NCI-H748 (cell line): ENCODE measurements at regions not wholly inside any gene's neighbourhood (a gene's known extent, or its start where the extent isn't known, plus 50 kb on each side); places are given as distances from the start of the nearest gene placed in this dataset.

ENCODE experiments used
- DNase-seq: peaks from one replicate; lab custom pipeline; 2025; ENCODE audit not compliant: unreplicated experiment; lab: John Stamatoyannopoulos, UW

DNA sequence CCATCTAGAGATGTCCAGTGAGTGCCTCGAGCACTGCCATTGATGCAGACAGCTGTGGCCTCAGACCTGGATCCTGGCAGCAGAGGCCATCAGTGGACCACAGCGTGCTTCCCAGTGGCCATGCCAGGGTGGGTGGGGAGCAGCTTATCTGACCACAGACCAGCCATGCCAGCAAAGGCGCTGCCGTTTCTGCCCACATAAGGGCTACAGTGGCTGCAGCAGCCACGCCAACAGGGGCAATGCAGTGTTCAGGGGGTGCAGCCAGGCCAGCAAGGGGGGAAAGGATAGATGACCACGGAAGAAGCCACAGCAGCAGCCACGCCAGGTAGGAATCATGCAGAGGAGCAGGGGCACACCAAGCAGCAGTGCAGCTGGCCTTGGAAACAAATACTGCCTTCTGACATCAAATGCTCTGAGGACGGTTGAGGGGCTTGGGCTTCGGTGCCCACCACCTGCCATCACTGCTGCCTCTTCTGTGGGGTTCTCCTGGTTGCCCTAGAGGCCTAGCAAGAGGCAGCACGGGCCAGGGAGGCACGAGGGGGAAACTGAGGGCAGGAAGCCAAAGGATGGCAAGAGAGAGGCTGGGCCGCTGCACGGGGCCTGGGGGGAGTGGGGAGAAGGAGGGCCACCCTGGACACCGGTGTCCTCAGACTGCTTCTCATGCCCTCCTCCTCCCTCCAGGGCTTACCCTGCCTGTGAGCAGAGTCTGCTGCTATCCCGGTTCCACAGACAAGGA lies 94.7 kb upstream of the RUNX3 start:
- DNase-seq = no peak

GRCh38 chr1:25023826-25024225 lies 93.8 kb upstream of the RUNX3 start:
- no peak for DNase-seq

- no peak for DNase-seq
These were observed 93.1 kb upstream of the RUNX3 start for GRCh38 chr1:25023190-25023578.

DNA sequence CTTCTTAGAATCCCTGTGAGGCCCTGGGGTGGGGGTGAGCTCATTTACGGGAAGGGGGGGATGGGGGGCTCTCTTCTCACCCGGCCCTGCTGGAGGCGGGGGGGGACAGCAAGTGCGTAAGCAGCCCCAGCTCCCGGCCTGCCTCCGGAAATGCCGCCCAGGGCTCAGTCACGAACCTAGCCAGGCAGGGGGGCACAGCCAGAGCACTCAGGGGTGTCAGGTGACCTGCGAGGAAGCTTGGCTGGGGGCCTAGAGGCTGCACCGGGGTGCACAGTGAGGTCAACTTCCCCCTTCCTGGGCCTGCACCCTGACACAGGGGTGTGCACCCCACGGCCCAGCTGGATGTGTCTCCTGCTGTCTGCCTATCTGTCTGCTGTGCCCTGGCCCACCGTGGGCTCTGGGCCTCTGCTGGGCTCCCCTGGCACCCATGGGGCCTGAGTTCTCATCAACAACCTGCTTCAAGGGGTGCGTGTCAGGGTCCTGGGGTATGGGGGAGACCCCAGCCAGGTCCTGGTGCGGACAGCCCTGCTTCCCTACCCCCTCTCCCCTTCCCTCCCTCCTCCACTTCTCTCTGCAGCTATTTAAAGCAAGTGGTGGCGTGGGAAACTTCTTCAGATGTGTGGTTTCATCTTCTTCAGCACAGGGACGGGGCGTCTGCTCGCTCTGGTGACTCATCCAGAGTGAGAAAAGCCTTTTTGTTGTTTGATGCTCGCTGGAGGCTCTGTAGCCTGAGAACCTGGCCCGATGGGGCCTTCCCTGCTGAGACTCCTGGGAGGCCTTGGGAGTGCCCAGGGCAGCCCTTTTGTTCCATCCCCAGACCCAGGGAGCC lies 92.5 kb upstream of the RUNX3 start:
- no peak for DNase-seq

GRCh38 chr1:25021591-25022215 lies 91.6 kb upstream of the RUNX3 start:
- DNase-seq = no peak

- DNase-seq = no peak
These were observed 90.9 kb upstream of the RUNX3 start for GRCh38 chr1:25020851-25021590.

- DNase-seq = no peak
These were observed 90.2 kb upstream of the RUNX3 start for GRCh38 chr1:25020173-25020845.

GRCh38 chr1:25019337-25020172 lies 89.5 kb upstream of the RUNX3 start:
- DNase-seq = no peak

GRCh38 chr1:25018943-25019336 lies 88.9 kb upstream of the RUNX3 start:
- no peak for DNase-seq

- no peak for DNase-seq
These were observed 88.1 kb upstream of the RUNX3 start for GRCh38 chr1:25018110-25018735.

GRCh38 chr1:25017436-25018109 lies 87.5 kb upstream of the RUNX3 start:
- DNase-seq = no peak

- DNase-seq = no peak
These were observed 83.2 kb upstream of the RUNX3 start for GRCh38 chr1:25012966-25013962.

DNA sequence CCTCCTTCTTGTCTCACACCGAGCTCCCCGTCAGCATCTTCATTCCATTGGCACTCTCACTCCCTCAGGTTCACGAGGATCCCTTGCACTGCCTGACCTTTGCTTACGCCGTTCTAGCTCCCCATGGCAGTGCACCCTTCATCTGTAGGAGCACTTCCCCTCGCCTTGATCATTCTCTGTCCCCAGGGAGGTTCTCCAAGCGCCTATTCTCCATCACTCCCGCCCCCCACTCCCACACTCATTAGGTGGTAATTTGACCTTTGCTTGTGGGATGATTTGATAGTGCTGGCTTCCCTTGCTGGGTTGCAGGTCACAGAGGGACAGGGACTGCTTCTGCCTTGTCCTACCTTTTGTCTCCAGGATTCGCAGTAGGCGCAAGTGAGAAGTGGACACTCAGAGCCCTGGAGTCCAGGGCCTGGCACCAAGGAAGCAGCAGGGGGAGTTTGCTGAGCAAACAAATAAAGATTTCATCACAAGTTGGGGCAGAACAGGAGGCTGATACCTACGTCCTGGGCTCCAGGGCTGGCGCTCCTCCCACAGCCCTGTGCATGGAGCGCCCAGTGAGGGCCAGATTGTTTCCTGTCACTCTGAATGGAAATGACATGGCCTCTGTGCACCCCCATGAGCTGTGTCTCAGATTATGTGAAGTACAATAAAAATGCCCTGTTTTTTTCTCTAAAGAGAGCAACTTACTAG lies 82.0 kb upstream of the RUNX3 start:
- no peak for DNase-seq

GRCh38 chr1:25011275-25011674 lies 81.2 kb upstream of the RUNX3 start:
- DNase-seq = no peak

DNA sequence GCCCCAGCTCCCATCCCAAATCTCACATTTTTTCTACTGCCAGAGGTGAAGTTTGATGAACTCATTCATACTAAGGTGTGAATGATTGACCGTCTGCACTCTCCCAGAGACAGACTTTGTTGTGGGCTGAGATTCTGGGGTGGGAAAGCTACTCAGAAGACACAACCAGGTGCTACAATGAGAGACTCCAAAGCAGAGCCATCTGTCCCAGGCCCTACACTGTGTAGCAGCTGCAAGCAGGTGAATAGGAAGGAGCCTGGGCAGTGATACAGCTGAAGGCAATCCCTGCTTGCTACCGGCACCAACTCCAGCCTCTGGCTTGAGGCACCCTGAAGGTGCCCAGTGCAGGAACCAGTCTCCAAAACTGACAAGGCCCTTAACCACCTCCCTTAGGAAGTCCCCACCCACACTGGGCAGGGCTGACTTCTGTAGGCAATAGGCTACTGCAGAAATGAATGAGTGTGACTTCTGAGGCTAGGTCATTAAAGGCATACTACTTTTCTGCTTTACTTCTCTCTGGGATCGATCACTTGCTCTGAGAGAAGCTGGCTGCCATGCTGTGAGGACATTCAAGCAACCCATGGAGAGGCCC lies 79.7 kb upstream of the RUNX3 start:
- DNase-seq = no peak

GRCh38 chr1:25008192-25008485 lies 78.1 kb upstream of the RUNX3 start:
- no peak for DNase-seq
